HCT116 (cell line): ENCODE measurements at regions not wholly inside any gene's neighbourhood (a gene's known extent, or its start where the extent isn't known, plus 50 kb on each side); places are given as distances from the start of the nearest gene placed in this dataset.

Experiments
- ATAC-seq: fragments of 200-7000 bp; cut with Tn5 transposase; 2 replicates; pipeline ENCODE4 v1.9.1; 2020; ENCODE audit warnings: mild to moderate bottlenecking, moderate library complexity
- BruUV-seq: library from RNA; stranded (reverse); fragments of 400-500 nt; replicated peaks from 2 replicates; lab custom pipeline; 2021; lab: Mats Ljungman, UMichigan
- CTCF ChIA-PET: fragments of 300-600 bp; sonication (Branson Sonifier 250); formaldehyde crosslinking; loops from one replicate; lab custom pipeline; 2021; ENCODE audit warnings: antibody characterized with exemption; lab: Charles Lee
- POLR2A ChIA-PET: fragments of 300-600, 350-600 bp; sonication (Branson Sonifier 250); formaldehyde crosslinking; loops from one replicate; lab custom pipeline; 2021; ENCODE audit warnings: antibody characterized with exemption; lab: Charles Lee
- RAD21 ChIA-PET, 2 experiments: fragments of 300-600 bp; sonication (Branson Sonifier 250); formaldehyde crosslinking; loops; one replicate each; lab custom pipeline; 2023; ENCODE audit warnings: low total read pairs in 2 of 2; ENCODE audit not compliant: uncharacterized antibody in 2 of 2, unreplicated experiment in 2 of 2, low non-redundant PET in 1 of 2; lab: Charles Lee
- DNase-seq: peaks from one replicate; pipeline ENCODE4 v3.0.0-alpha.2; 2010; ENCODE audit warnings: low read depth, low spot score
- H2AFZ ChIP-seq: fragments of 200-600 bp; shearing (Covaris generic), sonication (generic); 2 replicates; pipeline ENCODE4 v1.6.1; 2017; ENCODE audit warnings: low read depth, mixed run types, mixed read lengths, antibody characterized with exemption, low read length; ENCODE audit not compliant: poor library complexity, severe bottlenecking
- H3K27ac ChIP-seq: 2 replicates; pipeline ENCODE4 v1.5.1; 2012; ENCODE audit warnings: low read depth, low read length
- H3K27me3 ChIP-seq: fragments of 200-600 bp; sonication (generic); 2 replicates; pipeline ENCODE4 v1.6.1; 2016; ENCODE audit warnings: mixed run types, low read length, mixed read lengths; ENCODE audit not compliant: insufficient read depth
- H3K36me3 ChIP-seq, 2 experiments: fragments of 200-500 bp in 1 of 2; fragments of 200-600 bp in 1 of 2; sonication (Bioruptor generic) in 1 of 2; sonication (generic) in 1 of 2; 2 replicates each; pipeline versions ENCODE4 v1.5.1 to v1.6.1; 2014 to 2016; ENCODE audit warnings: low read length in 2 of 2, inconsistent platforms in 1 of 2, mixed read lengths in 1 of 2, mixed run types in 1 of 2; ENCODE audit not compliant: insufficient read depth in 2 of 2, control insufficient read depth in 1 of 2
- H3K4me1 ChIP-seq, 2 experiments: fragments of 200-600 bp in 1 of 2; sonication (generic) in 1 of 2; 2 replicates each; pipeline versions ENCODE4 v1.5.1 to v1.6.1; 2012 to 2017; ENCODE audit warnings: low read length in 2 of 2, inconsistent platforms in 1 of 2, mild to moderate bottlenecking in 1 of 2, mixed read lengths in 1 of 2, mixed run types in 1 of 2, moderate library complexity in 1 of 2; ENCODE audit not compliant: insufficient read depth in 2 of 2, control insufficient read depth in 1 of 2
- H3K4me2 ChIP-seq: fragments of 200-600 bp; sonication (generic); 2 replicates; pipeline ENCODE4 v1.6.1; 2017; ENCODE audit warnings: mixed run types, low read length, mixed read lengths
- H3K4me3 ChIP-seq, 2 experiments: fragments of 200-600 bp in 1 of 2; sonication (generic) in 1 of 2; replicated peaks in 1 of 2; 2 replicates each; pipeline ENCODE4 v1.5.1; 2011 to 2016; ENCODE audit warnings: low read length in 2 of 2, control low read depth in 1 of 2, low read depth in 1 of 2, mild to moderate bottlenecking in 1 of 2, mixed read lengths in 1 of 2, mixed run types in 1 of 2
- H3K79me2 ChIP-seq: fragments of 200-600 bp; sonication (generic); 2 replicates; pipeline ENCODE4 v1.6.1; 2017; ENCODE audit warnings: mild to moderate bottlenecking, mixed run types, low read length, moderate library complexity, mixed read lengths; ENCODE audit not compliant: insufficient read depth
- H3K9ac ChIP-seq: fragments of 200-600 bp; sonication (generic); 2 replicates; pipeline ENCODE4 v1.6.1; 2016; ENCODE audit warnings: low read length, mixed read lengths
- H3K9me2 ChIP-seq: fragments of 200-600 bp; sonication (generic), shearing (Covaris generic); 2 replicates; pipeline ENCODE4 v1.6.1; 2017; ENCODE audit warnings: mixed run types, mild to moderate bottlenecking, moderate library complexity; ENCODE audit not compliant: insufficient read depth
- H3K9me3 ChIP-seq, 2 experiments: fragments of 200-500 bp in 1 of 2; fragments of 200-600 bp in 1 of 2; sonication (Bioruptor generic) in 1 of 2; sonication (generic) in 1 of 2; 2 replicates each; pipeline ENCODE4 v1.6.1; 2014 to 2017; ENCODE audit warnings: low read length in 2 of 2, mixed read lengths in 2 of 2, inconsistent platforms in 1 of 2, low read depth in 1 of 2, mild to moderate bottlenecking in 1 of 2, mixed run types in 1 of 2, moderate library complexity in 1 of 2; ENCODE audit not compliant: control insufficient read depth in 1 of 2, insufficient read depth in 1 of 2
- H4K20me1 ChIP-seq: fragments of 200-600 bp; sonication (generic), shearing (Covaris generic); 2 replicates; pipeline ENCODE4 v1.6.1; 2017; ENCODE audit warnings: mixed run types, mild to moderate bottlenecking, moderate library complexity; ENCODE audit not compliant: insufficient read depth
- ATF3 ChIP-seq: IDR thresholded peaks from 2 replicates; pipeline ENCODE4 v1.6.1; 2012
- CBX3 ChIP-seq: IDR thresholded peaks from 2 replicates; pipeline ENCODE4 v1.6.1; 2012; ENCODE audit warnings: low read depth
- CEBPB ChIP-seq: IDR thresholded peaks from 2 replicates; pipeline ENCODE4 v1.6.1; 2012; ENCODE audit warnings: low read depth
- CTCF ChIP-seq, 3 experiments: fragments of 200-600 bp in 1 of 3; sonication (generic) in 1 of 3; IDR thresholded peaks in 2 of 3; conservative IDR thresholded peaks in 1 of 3; 2 replicates each; pipeline ENCODE4 v1.5.1; 2012 to 2017; ENCODE audit warnings: low read depth in 2 of 3, low read length in 2 of 3, antibody characterized with exemption in 1 of 3, borderline replicate concordance in 1 of 3, control low read depth in 1 of 3, mild to moderate bottlenecking in 1 of 3, mixed read lengths in 1 of 3, mixed run types in 1 of 3, moderate library complexity in 1 of 3; ENCODE audit not compliant: insufficient read depth in 1 of 3
- EGR1 ChIP-seq: IDR thresholded peaks from 2 replicates; pipeline ENCODE4 v1.6.1; 2012; ENCODE audit warnings: low read depth
- ELF1 ChIP-seq: IDR thresholded peaks from 2 replicates; pipeline ENCODE4 v1.6.1; 2012; ENCODE audit warnings: low read depth, borderline replicate concordance
- EZH2 ChIP-seq: fragments of 200-600 bp; sonication (generic); IDR thresholded peaks from 2 replicates; pipeline ENCODE4 v1.6.1; 2017; ENCODE audit warnings: antibody characterized with exemption, mixed run types
- EZH2phosphoT487 ChIP-seq: fragments of 200-600 bp; IDR thresholded peaks from 2 replicates; pipeline ENCODE4 v1.6.1; 2018; ENCODE audit warnings: antibody characterized with exemption, borderline replicate concordance
- FOSL1 ChIP-seq: IDR thresholded peaks from 2 replicates; pipeline ENCODE4 v1.6.1; 2012; ENCODE audit warnings: low read depth
- JUND ChIP-seq: IDR thresholded peaks from 2 replicates; pipeline ENCODE4 v1.6.1; 2012
- POLR2A ChIP-seq: IDR thresholded peaks from 2 replicates; pipeline ENCODE4 v1.7.0; 2011; ENCODE audit warnings: borderline replicate concordance; ENCODE audit not compliant: insufficient read depth, insufficient read length; ENCODE audit errors: extremely low read depth
- POLR2AphosphoS5 ChIP-seq: IDR thresholded peaks from 2 replicates; pipeline ENCODE4 v1.6.1; 2011; ENCODE audit warnings: mild to moderate bottlenecking, low read depth, low read length, moderate library complexity
- RAD21 ChIP-seq: IDR thresholded peaks from 2 replicates; pipeline ENCODE4 v1.6.1; 2012; ENCODE audit warnings: low read depth, mild to moderate bottlenecking
- SIN3A ChIP-seq: IDR thresholded peaks from 2 replicates; pipeline ENCODE4 v1.6.1; 2012; ENCODE audit warnings: low read depth
- SRF ChIP-seq: IDR thresholded peaks from 2 replicates; pipeline ENCODE4 v1.6.1; 2012; ENCODE audit warnings: low read depth
- TCF7L2 ChIP-seq: IDR thresholded peaks from 2 replicates; pipeline ENCODE4 v1.7.0; 2011; ENCODE audit warnings: borderline replicate concordance, inconsistent platforms; ENCODE audit not compliant: insufficient read depth, insufficient read length; ENCODE audit errors: extremely low read depth
- YY1 ChIP-seq: IDR thresholded peaks from 2 replicates; pipeline ENCODE4 v1.6.1; 2011; ENCODE audit warnings: low read length, low read depth, moderate library complexity, mild to moderate bottlenecking; ENCODE audit not compliant: insufficient replicate concordance; ENCODE audit errors: extremely low read depth
- ZNF274 ChIP-seq: fragments of 200-500 bp; sonication (Bioruptor generic); IDR thresholded peaks from 2 replicates; pipeline ENCODE4 v1.6.1; 2014; ENCODE audit warnings: mild to moderate bottlenecking, low read depth, low read length, inconsistent platforms
- intact Hi-C: fragments of 100-400 bp; cut with micrococcal nuclease; formaldehyde crosslinking; loops from 2 replicates; pipeline ENCODE4 v1.10.0; 2022
- TF ChIP-seq, protein P1 (sequence below): IDR thresholded peaks from 2 replicates; pipeline ENCODE4 v1.6.1; 2012

GRCh38 chr7:118026791-118027190 lies 153.6 kb upstream of the CTTNBP2 start:
- no peak for TF ChIP-seq SRF
- no peak for TF ChIP-seq ELF1
- no peak for TF ChIP-seq CBX3
- no peak for TF ChIP-seq ZNF274
- no peak for TF ChIP-seq JUND
- TF ChIP-seq POLR2AphosphoS5, result no peak
- no peak for TF ChIP-seq RAD21
- no peak for TF ChIP-seq EZH2
- TF ChIP-seq ATF3, result no peak
- TF ChIP-seq CEBPB, result no peak
- TF ChIP-seq, protein P1, sequence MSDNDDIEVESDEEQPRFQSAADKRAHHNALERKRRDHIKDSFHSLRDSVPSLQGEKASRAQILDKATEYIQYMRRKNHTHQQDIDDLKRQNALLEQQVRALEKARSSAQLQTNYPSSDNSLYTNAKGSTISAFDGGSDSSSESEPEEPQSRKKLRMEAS, result no peak
- TF ChIP-seq FOSL1, result no peak
- no peak for TF ChIP-seq SIN3A
- no peak for TF ChIP-seq YY1
- TF ChIP-seq EGR1, result no peak
- TF ChIP-seq EZH2phosphoT487, result no peak
- TF ChIP-seq POLR2A, result no peak
- TF ChIP-seq CTCF (IDR thresholded peaks at IDR 0.05 in 2 of 3, conservative IDR thresholded peaks at IDR 0.05 in 1 of 3; ENCODE audit: borderline replicate concordance in 1 of 3, insufficient read depth in 1 of 3, low read depth in 2 of 3, low read length in 2 of 3), result no peak
- TF ChIP-seq TCF7L2, result no peak
- TF ChIP-seq, all 23 proteins: peak for 0
- CTCF ChIA-PET, result no interaction called here
- H3K9ac ChIP-seq, result no peak overlapping the region

More at GRCh38 chr7:118026791-118027190, 153.6 kb upstream of the CTTNBP2 start:
- BruUV-seq, result no TSS peak
- Histone ChIP-seq H3K27ac (no peak overlapping the region), H3K27me3 (no peaks in the 10 kb centered on the region), H3K9me3 (no peaks in the 10 kb centered on the region), H3K79me2 (no peaks in the 10 kb centered on the region), H3K4me3 (no peak overlapping the region), H3K36me3 (no peaks in the 10 kb centered on the region), H3K4me2 (no peak overlapping the region), H4K20me1 (no peaks in the 10 kb centered on the region), H2AFZ (no peak overlapping the region), H3K4me1 (no peaks in the 10 kb centered on the region), H3K9me2 (no peaks in the 10 kb centered on the region)
- no peak for ATAC-seq
- intact Hi-C loops, result no loop called here
- ChIA-PET POLR2A (no interaction called here), RAD21 (no interaction called here)
- no peak for DNase-seq
